ENCODE measurements at regions not wholly inside any gene's neighbourhood (a gene's known extent, or its start where the extent isn't known, plus 50 kb on each side); places are given as distances from the start of the nearest gene placed in this dataset.

- no peak for DNase-seq (ENCODE audit: extremely low read depth, low read depth)
- TF ChIP-seq CTCF (IDR thresholded peaks at IDR 0.05; ENCODE audit: low read depth, low read length) = no peak
Observed at GRCh38 chr11:23564370-23564769, 704.1 kb upstream of the CCDC179 start.

GRCh38 chr11:23569134-23569533, 708.9 kb upstream of the CCDC179 start:
- TF ChIP-seq CTCF (IDR thresholded peaks at IDR 0.05; ENCODE audit: low read depth, low read length) = no peak
- DNase-seq (ENCODE audit: extremely low read depth, low read depth) = no peak

- no peak for DNase-seq (ENCODE audit: extremely low read depth, low read depth)
- no peak for TF ChIP-seq CTCF (IDR thresholded peaks at IDR 0.05; ENCODE audit: low read depth, low read length)
Observed at GRCh38 chr11:23569547-23569946, 709.3 kb upstream of the CCDC179 start.

GRCh38 chr11:23570828-23571227, 710.6 kb upstream of the CCDC179 start:
- no peak for DNase-seq (ENCODE audit: extremely low read depth, low read depth)
- TF ChIP-seq CTCF (IDR thresholded peaks at IDR 0.05; ENCODE audit: low read depth, low read length) = no peak

- no peak for DNase-seq (ENCODE audit: extremely low read depth, low read depth)
- TF ChIP-seq CTCF (IDR thresholded peaks at IDR 0.05; ENCODE audit: low read depth, low read length) = no peak
Observed at GRCh38 chr11:23573429-23573828, 713.2 kb upstream of the CCDC179 start.

GRCh38 chr11:23574149-23574548, 713.9 kb upstream of the CCDC179 start:
- DNase-seq (ENCODE audit: extremely low read depth, low read depth) = no peak
- TF ChIP-seq CTCF (IDR thresholded peaks at IDR 0.05; ENCODE audit: low read depth, low read length) = no peak

- no peak for DNase-seq (ENCODE audit: extremely low read depth, low read depth)
- no peak for TF ChIP-seq CTCF (IDR thresholded peaks at IDR 0.05; ENCODE audit: low read depth, low read length)
Observed at GRCh38 chr11:23577296-23577695, 717.0 kb upstream of the CCDC179 start.

Measured in AG09319 (cell line).